Head of caudate nucleus (tissue), 42 donors: ENCODE measurements at regions not wholly inside any gene's neighbourhood (a gene's known extent, or its start where the extent isn't known, plus 50 kb on each side); places are given as distances from the start of the nearest gene placed in this dataset.
A peak's percentile ranks its signal among the peaks of the same experiment; 100 is the strongest.

Experiments used
- DNase-seq, 42 donors: peaks; one replicate each; pipeline versions ENCODE4 v3.0.0 to v3.0.0-alpha.2; 2020 to 2021; ENCODE audit warnings: mixed read lengths in 7 of 42
- intact Hi-C: fragments of 100-400 bp; cut with DNase I; formaldehyde crosslinking; loops from one replicate; pipeline ENCODE4 v1.15.0; 2022

DNA sequence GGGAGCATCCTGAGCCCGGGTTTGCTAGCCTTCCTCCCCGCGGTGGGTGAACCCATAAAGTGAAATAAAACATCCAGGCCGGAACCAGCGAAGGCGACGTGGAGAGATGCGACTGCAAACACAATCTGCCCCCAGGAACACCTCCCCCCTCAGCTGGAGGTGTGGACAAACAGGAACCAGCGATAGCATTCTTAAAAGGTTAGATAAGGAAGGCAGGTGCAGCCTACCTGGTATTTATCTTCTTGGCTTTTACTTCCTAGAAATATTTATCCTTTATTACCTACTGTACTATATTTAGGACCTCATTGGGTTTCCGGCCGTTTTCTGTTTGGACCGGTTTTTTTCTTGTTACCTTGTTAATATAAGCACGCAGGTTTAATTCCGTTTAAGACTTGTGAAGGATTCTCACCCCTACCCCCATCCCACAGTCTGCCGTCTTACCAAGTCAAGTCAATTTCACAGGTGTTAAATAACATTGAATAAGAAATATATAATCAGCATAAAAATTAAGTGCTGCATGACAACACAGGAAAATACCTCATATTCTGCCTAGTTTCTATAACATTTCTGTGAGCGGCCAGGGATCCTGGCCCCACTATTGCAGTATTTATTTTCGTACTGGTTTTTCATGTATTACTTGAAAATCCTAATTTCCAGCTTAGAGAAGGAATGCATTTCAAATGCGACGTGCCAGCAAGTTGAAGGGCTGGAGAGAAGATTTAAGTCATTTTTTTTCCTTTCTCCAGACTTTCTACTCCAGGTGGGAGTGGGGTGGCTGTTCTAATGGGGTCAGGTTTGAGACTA is 224.0 kb upstream of the ID2 start:
- intact Hi-C loops: no loop called here
- DNase-seq: peak in 1 of 42 donors; percentile 46

DNA sequence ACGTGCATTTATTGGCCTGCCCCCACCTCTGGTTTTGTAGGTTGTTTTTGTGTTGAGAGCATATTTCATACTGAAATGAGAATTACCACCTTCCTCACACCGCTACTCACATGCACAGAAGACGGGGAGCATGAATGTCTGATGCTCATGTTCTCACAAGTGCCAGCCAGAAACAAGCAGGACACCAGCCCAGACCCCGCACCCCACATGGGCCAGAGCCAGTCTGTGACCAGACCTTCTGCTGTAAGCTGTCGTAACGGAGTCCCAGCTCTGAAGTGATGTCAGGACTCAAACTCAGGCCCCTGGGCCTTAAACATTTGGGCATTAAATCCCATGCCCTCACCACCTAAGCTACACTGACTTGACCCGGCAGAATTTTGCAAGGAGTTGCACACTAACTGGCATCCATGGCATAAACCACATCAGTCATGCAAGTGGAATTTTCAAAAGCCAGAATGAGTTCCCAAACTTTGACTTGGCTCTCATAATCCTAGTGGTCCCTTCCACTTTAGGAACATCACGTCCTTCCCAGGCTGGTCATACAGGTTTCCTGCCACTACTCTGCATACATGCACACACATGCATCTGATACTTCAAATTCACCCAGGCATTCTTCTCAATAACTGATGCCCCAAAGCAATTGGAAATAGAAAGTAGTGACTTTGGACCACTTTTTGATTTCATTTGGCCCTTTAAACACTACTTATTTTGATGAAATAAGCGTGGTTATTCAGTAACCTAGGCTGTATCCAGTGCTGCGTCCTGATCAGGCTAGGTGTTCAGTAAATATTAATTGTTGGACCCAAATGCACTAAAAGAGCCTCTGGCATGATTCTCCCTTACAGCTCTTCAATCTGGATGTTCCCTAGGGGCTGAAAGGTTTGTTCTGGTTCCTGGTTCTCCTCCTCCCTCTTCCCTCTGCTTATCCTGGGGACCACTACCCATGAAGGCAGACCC is 223.1 kb upstream of the ID2 start:
- no peak for DNase-seq
- intact Hi-C loops: no loop called here

DNA sequence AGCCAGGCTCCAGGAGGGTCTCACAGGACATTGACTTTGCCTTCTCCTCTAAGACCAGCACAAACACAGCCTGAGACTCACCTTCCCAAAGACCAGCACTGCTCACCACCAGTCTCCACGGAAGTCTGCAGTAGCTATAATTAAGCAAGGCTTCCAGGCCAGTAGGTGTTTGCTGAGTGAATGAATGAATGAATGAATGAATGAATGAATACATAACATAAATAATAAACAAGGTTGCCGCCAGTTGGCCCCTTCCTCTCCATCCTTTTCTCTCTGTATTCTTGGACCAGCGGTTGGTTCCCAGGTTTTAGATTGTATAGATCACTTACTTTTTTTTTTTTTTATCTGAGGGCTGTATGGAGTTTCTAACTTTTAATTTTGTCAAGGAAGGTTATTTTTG is 222.4 kb upstream of the ID2 start:
- DNase-seq: peak in 1 of 42 donors; percentile 4
- intact Hi-C loops: no loop called here

DNA sequence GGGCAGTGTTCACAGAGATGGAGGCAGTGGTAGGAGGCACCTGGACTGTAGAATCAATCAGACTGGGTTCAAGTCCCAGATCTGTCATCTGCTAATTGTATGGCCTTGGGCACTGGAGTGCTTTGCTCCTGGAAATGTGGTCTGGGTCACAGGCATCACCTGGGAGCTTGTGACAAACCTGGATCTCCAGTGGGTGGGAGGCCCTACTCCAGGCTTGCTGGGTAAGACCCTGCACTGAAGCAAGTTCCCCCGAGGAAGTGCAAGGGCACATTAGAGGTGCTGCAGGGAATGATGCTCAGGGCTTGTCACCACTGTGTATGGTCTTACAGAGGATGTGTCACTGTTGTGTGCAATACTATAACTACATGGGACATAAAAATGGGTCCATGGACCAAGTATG is 220.5 kb upstream of the ID2 start:
- peak in 1 of 42 donors; percentile 26 for DNase-seq
- intact Hi-C loops: no loop called here

DNA sequence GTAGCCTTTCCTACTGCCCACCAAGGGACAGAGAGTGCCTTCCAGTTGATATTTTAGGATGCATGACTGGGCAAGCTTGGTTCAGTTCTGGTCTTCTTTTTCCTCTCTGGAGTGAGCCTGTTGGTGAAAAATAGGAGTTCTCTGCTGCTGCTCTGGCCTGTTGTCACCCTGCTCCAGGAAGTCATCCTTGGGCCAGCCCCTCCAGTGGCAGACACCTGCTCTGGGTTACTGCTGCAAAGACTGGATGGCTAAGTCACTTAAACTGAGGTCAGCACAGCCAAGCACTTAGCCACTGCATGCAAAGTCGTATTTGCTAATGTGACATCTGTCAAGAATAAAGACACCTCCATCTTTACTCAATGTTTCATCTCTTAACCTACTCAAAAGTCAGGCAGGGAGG is 219.6 kb upstream of the ID2 start:
- intact Hi-C loops: no loop called here
- DNase-seq: peak in 1 of 42 donors; percentile 4

DNA sequence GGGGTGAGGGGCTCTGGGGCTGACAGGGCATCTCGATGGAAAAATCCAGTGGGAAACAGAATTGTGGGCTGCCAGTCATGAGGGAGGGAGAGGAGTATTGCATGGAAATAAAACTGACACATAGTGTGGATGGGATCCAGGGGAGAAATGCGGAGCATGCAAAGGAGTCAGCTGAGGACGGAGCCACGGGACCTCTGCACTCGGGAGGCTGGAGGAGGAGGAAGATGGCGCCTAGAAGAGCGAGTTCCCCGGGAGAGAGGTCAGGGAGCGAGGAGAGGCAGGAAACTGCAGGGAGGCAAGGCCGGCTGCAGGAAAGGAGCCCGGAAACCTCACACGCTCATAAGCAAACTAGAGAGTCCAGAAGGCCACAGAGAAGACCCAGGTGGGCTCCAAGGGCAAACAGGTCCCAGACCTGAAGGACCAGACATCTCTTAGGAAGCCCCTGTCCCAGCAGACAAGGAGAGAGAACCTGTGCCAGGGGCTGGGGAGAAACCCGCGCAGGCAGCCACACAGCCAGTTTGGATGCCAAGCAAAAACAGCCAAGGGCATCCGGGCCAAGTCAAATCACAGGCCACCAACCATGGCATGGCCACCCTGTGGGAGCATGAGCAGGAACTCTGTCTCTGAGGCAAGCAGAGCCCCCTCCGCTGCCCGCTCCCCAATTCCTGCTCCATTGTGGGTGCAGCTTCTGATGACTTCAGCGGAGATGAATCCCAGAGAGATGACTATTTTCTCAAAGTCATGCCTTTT is 218.8 kb upstream of the ID2 start:
- intact Hi-C loops: no loop called here
- DNase-seq: peak in 2 of 42 donors; percentile 23 to 42

DNA sequence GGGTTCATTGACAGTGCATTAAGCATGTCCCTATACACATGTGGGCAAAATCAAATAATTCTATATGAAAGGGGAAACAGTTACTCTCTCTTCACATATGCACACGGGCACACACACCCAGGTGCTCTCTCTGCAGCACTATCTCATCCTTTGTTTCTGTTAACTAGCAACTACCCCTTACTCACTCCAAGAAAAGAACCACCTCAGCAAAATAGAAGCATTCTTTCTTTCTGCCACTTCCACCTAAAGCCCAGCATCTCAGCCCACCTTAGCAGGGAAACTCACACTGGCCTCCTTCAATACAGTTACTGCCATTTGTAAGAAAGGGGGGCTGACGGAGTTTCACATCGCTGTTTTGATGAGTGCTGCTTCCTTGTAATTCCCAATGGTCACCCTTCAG is 216.3 kb upstream of the ID2 start:
- DNase-seq: no peak
- intact Hi-C loops: no loop called here

DNA sequence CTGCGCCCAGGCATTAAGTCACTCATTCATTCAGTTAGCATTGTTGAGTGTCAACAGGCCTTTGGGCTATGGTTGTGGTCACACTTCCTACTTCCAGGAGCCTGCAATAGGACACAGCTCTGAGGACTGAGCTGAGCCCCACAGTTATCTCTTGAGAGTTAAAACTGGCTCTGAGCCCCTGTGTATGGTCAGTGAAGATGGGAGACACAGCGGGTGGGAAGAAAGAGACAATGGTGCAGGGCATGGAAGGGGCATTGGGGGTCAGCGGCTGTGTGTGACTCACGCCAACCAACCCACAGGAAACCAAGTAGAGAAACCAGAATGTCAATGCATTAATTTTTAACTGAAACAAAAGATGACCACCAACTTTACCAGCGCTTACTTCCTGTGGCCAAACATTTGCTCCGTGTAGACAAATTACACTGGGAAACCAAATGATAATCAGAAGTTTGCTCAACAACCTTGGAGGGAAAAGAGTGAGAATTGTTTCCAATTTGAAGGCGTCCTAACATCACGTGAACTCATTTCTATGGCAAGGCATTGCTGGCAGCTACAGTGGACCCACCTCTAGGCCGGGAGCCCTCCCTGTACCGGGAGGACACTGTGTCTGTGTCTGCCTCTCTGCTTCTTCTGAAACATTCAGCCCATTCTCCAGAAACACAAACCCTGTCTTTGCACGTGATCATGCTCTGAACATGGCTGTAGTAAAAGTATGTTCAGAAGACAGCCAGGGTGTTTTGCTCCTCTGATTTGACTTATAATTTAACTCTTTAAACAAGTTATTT is 212.0 kb upstream of the ID2 start:
- intact Hi-C loops: no loop called here
- no peak for DNase-seq

DNA sequence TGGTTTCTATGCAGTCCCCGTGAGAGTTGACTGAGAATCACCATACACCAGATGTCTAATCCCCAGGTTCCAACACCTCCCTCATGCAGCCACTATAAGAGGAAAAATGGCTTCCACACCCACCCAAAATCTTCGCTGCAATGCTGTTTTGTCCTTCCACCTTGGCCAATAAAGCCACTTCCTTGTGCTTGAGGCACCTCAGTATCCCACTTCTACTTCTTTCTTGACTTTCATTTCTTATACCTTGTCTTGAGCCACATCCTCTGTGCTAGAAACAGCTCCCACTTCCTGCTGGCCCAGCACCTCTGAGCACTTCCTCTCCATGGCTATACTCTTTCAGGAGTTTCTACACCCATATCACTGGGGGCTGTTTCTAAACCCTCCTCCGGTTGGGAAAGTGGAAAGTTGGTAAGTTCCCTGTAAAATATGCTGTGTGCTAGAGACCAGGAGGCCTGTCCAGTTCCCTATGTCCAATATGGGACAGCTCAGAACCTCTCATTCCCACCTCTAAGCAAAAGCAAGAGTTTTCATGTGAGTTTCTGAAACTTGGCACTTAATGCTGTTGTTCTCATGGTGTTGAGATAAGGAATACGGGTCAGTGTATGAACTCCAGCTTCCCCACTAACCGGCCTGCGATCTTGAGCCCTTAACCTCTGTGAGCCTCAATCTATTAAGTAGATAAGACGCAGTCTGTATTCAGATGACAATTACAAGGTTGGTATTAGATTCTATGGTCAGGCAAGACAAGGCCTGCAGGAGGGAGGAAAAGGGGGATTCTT is 209.1 kb upstream of the ID2 start:
- intact Hi-C loops: no loop called here
- peak in 1 of 42 donors; percentile 21 for DNase-seq

DNA sequence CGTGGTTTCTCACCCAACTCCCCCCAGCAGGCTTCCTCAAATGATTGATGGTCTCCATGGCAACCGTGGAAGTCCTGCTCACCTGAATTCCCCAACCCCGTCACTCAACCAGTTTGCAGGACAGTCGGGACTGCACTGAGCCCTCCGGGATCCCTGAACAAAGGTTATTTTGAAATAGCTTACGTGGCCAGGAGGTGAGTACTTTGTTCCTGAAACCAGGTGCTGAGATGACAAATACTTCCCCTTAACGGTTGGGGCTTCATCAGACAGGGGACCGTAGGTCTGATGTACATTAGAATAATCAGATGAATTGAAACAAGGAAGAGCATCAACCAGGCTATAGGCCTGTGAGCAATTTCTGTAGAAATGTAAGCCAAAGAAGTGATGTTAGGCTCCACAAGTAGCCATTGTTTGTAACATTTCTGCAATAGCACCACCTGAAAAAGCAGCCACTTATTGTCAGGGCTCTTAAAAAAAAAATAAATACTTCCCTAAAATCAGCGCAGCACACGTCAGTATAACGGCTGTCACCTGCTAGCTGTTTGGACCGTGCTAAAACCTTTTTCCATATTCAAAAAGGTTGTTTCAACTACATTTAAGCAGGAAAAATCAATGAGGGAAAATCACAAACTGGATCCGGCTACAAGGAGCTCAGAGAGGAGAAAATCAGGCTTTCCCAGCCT is 206.4 kb upstream of the ID2 start:
- no peak for DNase-seq

DNA sequence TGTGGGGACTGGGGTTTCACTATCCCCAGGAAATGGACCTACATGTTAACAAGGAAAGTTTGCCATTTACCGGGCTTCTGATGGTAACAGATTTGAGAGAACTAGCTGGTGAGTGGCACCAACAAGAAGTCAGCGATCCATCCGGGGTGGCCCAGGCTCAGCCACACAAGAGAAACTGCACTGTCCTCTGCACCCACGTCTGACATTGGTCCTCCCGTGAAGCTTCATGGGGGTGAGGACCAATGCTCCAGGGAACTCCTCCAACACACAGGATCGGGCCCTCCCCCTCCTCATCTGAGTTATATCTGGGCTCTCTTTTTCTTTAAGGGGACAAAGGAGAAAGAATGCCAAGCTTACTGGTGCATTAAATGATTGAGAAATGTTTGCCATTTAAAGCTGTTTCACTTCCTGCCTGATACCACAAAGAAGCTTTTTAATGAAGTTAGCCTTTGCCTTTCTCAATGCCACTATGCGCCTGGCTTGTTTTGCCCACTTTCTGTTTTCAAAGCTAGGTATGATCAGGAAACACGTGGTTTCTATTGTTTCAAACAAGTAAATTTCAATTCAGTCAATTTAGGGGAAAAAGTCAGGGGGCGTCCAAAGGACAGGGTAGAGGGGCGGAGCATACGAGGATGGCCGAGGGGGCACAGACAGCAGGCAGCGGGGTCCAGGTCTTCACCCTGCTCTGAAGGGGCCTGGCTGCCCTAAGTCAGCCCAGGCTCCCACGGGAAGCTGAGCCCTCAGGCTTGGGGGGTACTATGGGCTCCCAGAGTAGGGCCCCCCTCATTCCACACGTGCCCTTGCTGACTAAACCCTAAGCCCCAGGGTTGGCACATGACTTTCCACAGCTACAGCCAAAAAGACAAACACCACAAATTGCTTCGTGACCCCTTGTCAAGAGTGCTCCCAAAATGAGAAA is 204.0 kb upstream of the ID2 start:
- intact Hi-C loops: no loop called here
- DNase-seq: peak in 3 of 42 donors; percentile 8 to 28 (median 21)

More for the DNA sequence above, 206.4 kb upstream of the ID2 start:
- intact Hi-C loops: no loop called here

DNA sequence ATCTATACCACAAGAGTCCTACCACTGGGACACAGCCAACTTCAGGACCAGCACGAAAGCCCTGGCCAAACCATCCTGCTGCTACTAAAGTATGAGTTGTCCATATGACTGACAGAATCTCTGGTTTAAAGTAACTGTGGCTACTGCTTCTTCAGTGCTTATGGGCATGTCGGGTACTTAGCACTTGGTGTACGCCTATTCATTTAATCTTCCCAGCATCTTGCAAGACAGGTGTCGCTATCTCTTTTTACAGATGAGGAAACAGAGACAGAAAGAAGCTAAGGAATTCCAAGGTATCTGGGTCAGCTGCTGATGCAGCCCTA is 203.4 kb upstream of the ID2 start:
- intact Hi-C loops: no loop called here
- no peak for DNase-seq

DNA sequence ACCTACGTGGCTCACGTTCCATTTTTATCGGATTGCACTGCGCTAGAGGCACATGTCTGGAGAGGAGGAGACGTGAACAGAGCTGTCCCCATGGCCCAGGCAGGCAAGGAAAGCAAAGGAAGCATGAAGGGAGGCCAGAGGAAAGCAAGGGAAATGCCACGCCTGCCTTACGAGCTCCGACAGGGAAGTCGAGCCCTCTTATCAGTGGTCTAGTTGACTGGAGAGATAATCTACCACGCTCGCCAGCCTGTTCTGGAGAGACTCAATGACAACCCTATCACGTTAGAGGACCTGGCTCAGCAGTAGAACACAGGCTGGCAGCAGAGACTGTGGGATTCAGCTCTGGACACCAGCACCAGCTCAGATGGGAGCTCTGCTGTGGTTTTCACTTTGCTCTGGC is 202.6 kb upstream of the ID2 start:
- DNase-seq: peak in 1 of 42 donors; percentile 12
- intact Hi-C loops: no loop called here

DNA sequence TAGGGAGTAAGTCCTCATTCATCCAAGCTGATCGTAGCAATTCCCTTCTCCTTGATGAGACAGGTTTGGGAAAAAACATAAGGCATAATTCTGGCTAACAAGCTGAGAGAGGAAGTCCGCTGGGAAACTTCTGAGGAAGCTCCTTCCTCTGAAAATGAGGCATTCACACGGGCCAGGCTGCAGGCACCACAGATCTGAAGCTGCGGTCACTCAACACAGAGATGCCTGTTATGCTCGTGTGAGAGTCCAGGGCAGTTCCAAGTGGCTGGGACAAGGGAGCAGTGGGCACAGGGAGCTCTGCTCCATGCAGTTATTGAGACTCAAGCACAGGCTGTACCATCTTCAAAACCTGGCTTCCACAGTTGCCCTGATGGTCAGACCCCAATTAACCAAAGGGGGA is 200.9 kb upstream of the ID2 start:
- intact Hi-C loops: no loop called here
- peak in 11 of 42 donors; percentile 7 to 39 (median 28) for DNase-seq

DNA sequence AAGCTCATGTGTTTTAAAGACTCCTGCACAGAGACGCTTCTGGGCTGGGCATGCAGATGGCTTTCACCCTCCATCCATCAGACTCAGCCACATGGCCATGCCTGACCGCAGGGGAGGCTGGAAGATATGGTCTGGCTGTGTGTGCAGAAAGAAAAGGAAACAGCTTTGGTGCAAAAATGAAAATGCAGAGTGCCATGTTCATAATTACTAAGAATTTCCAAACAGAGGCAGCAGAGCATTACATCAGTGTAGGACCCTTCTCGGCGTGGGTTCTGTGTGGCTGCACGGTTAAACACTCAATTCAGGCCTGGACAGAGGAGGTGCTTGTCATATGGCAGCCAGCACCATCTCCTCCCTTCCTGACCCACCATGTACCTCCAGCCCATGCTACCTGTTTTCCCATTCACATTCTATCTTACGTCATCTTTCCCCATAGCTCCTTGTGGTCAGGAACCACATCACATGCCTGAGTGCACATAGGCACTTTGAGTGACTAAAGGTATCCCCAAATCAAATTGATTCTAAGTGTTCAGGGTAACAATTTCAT is 200.3 kb upstream of the ID2 start:
- intact Hi-C loops: no loop called here
- DNase-seq: peak in 1 of 42 donors; percentile 4

DNA sequence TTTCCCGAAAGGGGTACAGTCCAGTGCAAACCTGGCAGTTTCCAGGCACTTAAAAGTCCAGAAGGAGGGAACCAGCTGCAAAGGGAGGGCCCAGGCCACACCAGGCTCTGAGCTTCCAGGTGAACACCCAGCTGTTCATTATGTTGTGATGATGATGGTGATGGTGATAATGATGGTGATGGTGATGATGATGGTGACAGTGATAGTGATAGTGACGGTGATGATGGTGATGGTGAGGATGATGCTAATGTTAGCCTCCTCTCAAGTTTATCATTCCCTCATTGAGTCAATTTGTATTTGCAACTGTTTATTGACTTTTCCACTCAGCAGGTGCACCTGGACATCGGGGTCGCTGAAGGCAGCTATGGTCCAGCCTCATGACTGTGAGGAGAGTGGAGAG is 199.4 kb upstream of the ID2 start:
- no peak for DNase-seq
- intact Hi-C loops: no loop called here
